Trophoblast cell (in vitro differentiated cells and primary cell): ENCODE measurements at regions not wholly inside any gene's neighbourhood (a gene's known extent, or its start where the extent isn't known, plus 50 kb on each side); places are given as distances from the start of the nearest gene placed in this dataset.

ENCODE experiments used
- DNase-seq, 2 donors: peaks; one replicate each; pipeline ENCODE4 v3.0.0-alpha.2; 2016
- H2AFZ ChIP-seq: 2 replicates; pipeline ENCODE4 v1.6.1; 2013; ENCODE audit warnings: low read length, moderate library complexity, mild to moderate bottlenecking; ENCODE audit not compliant: insufficient read depth, poor library complexity
- H2AK5ac ChIP-seq: 2 replicates; pipeline ENCODE4 v1.6.1; 2013; ENCODE audit warnings: mild to moderate bottlenecking, low read length
- H2BK120ac ChIP-seq: 2 replicates; pipeline ENCODE4 v1.6.1; 2013; ENCODE audit warnings: low read length, mild to moderate bottlenecking, moderate library complexity; ENCODE audit not compliant: insufficient read depth, poor library complexity
- H2BK12ac ChIP-seq: 2 replicates; pipeline ENCODE4 v1.6.1; 2013; ENCODE audit warnings: mild to moderate bottlenecking, low read length, moderate library complexity
- H2BK5ac ChIP-seq: 2 replicates; pipeline ENCODE4 v1.6.1; 2013; ENCODE audit warnings: low read length, low read depth, moderate library complexity, mild to moderate bottlenecking; ENCODE audit not compliant: poor library complexity
- H3K14ac ChIP-seq: 2 replicates; pipeline ENCODE4 v1.6.1; 2013; ENCODE audit warnings: mild to moderate bottlenecking, low read length
- H3K18ac ChIP-seq: 2 replicates; pipeline ENCODE4 v1.6.1; 2013; ENCODE audit warnings: mild to moderate bottlenecking, low read length
- H3K23ac ChIP-seq: 2 replicates; pipeline ENCODE4 v1.6.1; 2013; ENCODE audit warnings: low read length
- H3K27ac ChIP-seq: 2 replicates; pipeline ENCODE4 v1.5.1; 2013; ENCODE audit warnings: low read depth, mild to moderate bottlenecking, inconsistent platforms, low read length, moderate library complexity
- H3K27me3 ChIP-seq: 2 replicates; pipeline ENCODE4 v1.6.1; 2013; ENCODE audit warnings: inconsistent platforms, mild to moderate bottlenecking, low read length, moderate library complexity; ENCODE audit not compliant: insufficient read depth
- H3K36me3 ChIP-seq, 2 experiments: 1 replicate in 1 of 2; 2 replicates in 1 of 2; pipeline ENCODE4 v1.6.1; 2013; ENCODE audit warnings: low read length in 2 of 2, mild to moderate bottlenecking in 2 of 2, moderate library complexity in 1 of 2; ENCODE audit not compliant: insufficient read depth in 2 of 2, control insufficient read depth in 1 of 2
- H3K4ac ChIP-seq: 2 replicates; pipeline ENCODE4 v1.6.1; 2013; ENCODE audit warnings: low read depth, mild to moderate bottlenecking, low read length, moderate library complexity
- H3K4me1 ChIP-seq, 2 experiments: 1 replicate in 1 of 2; 2 replicates in 1 of 2; pipeline ENCODE4 v1.6.1; 2013; ENCODE audit warnings: low read length in 2 of 2, mild to moderate bottlenecking in 2 of 2, moderate library complexity in 1 of 2; ENCODE audit not compliant: insufficient read depth in 2 of 2, control insufficient read depth in 1 of 2
- H3K4me2 ChIP-seq: 2 replicates; pipeline ENCODE4 v1.6.1; 2013; ENCODE audit warnings: inconsistent platforms, mild to moderate bottlenecking, low read length, moderate library complexity
- H3K4me3 ChIP-seq: 2 replicates; pipeline ENCODE4 v1.5.1; 2013; ENCODE audit warnings: mild to moderate bottlenecking, low read depth, low read length, inconsistent platforms
- H3K79me1 ChIP-seq: one replicate; pipeline ENCODE4 v1.6.1; 2013; ENCODE audit warnings: low read length
- H3K79me2 ChIP-seq: 2 replicates; pipeline ENCODE4 v1.6.1; 2013; ENCODE audit warnings: low read length, mild to moderate bottlenecking; ENCODE audit not compliant: control insufficient read depth, insufficient read depth, poor library complexity
- H3K9ac ChIP-seq: 2 replicates; pipeline ENCODE4 v1.6.1; 2013; ENCODE audit warnings: mild to moderate bottlenecking, low read length
- H3K9me3 ChIP-seq: 2 replicates; pipeline ENCODE4 v1.6.1; 2013; ENCODE audit warnings: low read depth, mild to moderate bottlenecking, control low read depth, inconsistent platforms, low read length; ENCODE audit not compliant: insufficient read depth
- H4K12ac ChIP-seq: 2 replicates; pipeline ENCODE4 v1.6.1; 2013; ENCODE audit warnings: low read depth, mild to moderate bottlenecking, low read length, moderate library complexity
- H4K8ac ChIP-seq: 2 replicates; pipeline ENCODE4 v1.6.1; 2013; ENCODE audit warnings: low read depth, mild to moderate bottlenecking, low read length, moderate library complexity
- H4K91ac ChIP-seq: one replicate; pipeline ENCODE4 v1.6.1; 2013; ENCODE audit warnings: low read depth, mild to moderate bottlenecking, low read length, moderate library complexity
- WGBS: extraction: QIAGEN DNeasy Blood & Tissue Kit; methylation state at CpG from one replicate; pipeline ENCODE4 v1.1.7; 2013; ENCODE audit warnings: missing lambda C conversion rate; ENCODE audit not compliant: insufficient read length, insufficient coverage; ENCODE audit errors: extremely low coverage; 5-methylcytosine and 5-hydroxymethylcytosine counted together

- Histone ChIP-seq H3K23ac (no peak overlapping the region), H3K14ac (no peak overlapping the region)
- WGBS: no CpG with 5 or more reads among the region's 1 CpG
These were observed 64.0 kb upstream of the DNAH14 start for GRCh38 chr1:224865510-224865909.

GRCh38 chr1:224866940-224867339 is 62.5 kb upstream of the DNAH14 start:
- Histone ChIP-seq H3K9me3 (no peaks in the 10 kb centered on the region), H3K27ac (no peak overlapping the region), H4K12ac (no peak overlapping the region), H2BK5ac (no peak overlapping the region), H3K36me3 (no peaks in the 10 kb centered on the region), H3K4me3 (no peak overlapping the region), H4K8ac (no peak overlapping the region), H3K9ac (no peak overlapping the region), H3K79me1 (no peaks in the 10 kb centered on the region), H4K91ac (no peak overlapping the region), H2BK120ac (no peak overlapping the region), H3K27me3 (no peaks in the 10 kb centered on the region), H3K14ac (no peak overlapping the region), H3K4me1 (no peaks in the 10 kb centered on the region), H3K4ac (no peak overlapping the region), H3K18ac (no peak overlapping the region), H3K4me2 (no peak overlapping the region), H3K23ac (no peak overlapping the region), H2BK12ac (no peak overlapping the region), H2AK5ac (no peak overlapping the region), H2AFZ (no peak overlapping the region), H3K79me2 (no peaks in the 10 kb centered on the region)
- no peak for DNase-seq

More at GRCh38 chr1:224865510-224865909, 64.0 kb upstream of the DNAH14 start:
- no peak overlapping the region for H3K4me3 ChIP-seq
- no peak overlapping the region for H3K9ac ChIP-seq
- no peak overlapping the region for H4K12ac ChIP-seq
- no peaks in the 10 kb centered on the region for H3K4me1 ChIP-seq
- no peak overlapping the region for H2BK120ac ChIP-seq
- H3K4ac ChIP-seq: no peak overlapping the region
- no peaks in the 10 kb centered on the region for H3K36me3 ChIP-seq
- H3K27ac ChIP-seq: no peak overlapping the region
- no peak overlapping the region for H2AK5ac ChIP-seq
- no peaks in the 10 kb centered on the region for H3K79me2 ChIP-seq
- H2AFZ ChIP-seq: no peak overlapping the region
- H4K91ac ChIP-seq: no peak overlapping the region
- no peaks in the 10 kb centered on the region for H3K9me3 ChIP-seq
- DNase-seq: no peak
- H3K27me3 ChIP-seq: no peaks in the 10 kb centered on the region
- no peaks in the 10 kb centered on the region for H3K79me1 ChIP-seq
- no peak overlapping the region for H2BK5ac ChIP-seq
- H3K18ac ChIP-seq: no peak overlapping the region
- H2BK12ac ChIP-seq: no peak overlapping the region
- no peak overlapping the region for H4K8ac ChIP-seq
- no peak overlapping the region for H3K4me2 ChIP-seq

- Histone ChIP-seq H2AK5ac (no peak overlapping the region), H3K27me3 (no peaks in the 10 kb centered on the region), H3K4me1 (no peaks in the 10 kb centered on the region), H4K8ac (no peak overlapping the region), H4K12ac (no peak overlapping the region), H3K23ac (no peak overlapping the region), H3K4me2 (no peak overlapping the region), H3K14ac (no peak overlapping the region), H3K9ac (no peak overlapping the region), H2BK120ac (no peak overlapping the region), H2BK12ac (no peak overlapping the region), H4K91ac (no peak overlapping the region), H2BK5ac (no peak overlapping the region), H3K4ac (no peak overlapping the region), H3K79me1 (no peaks in the 10 kb centered on the region), H3K9me3 (no peaks in the 10 kb centered on the region), H3K36me3 (no peaks in the 10 kb centered on the region), H3K79me2 (no peaks in the 10 kb centered on the region), H2AFZ (no peak overlapping the region), H3K4me3 (no peak overlapping the region), H3K18ac (no peak overlapping the region), H3K27ac (no peak overlapping the region)
- DNase-seq: no peak
These were observed 61.8 kb upstream of the DNAH14 start for GRCh38 chr1:224867715-224868114.

GRCh38 chr1:224872832-224873433 is 56.5 kb upstream of the DNAH14 start:
- Histone ChIP-seq H3K4me1 (no peaks in the 10 kb centered on the region), H2AFZ (no peak overlapping the region), H2BK5ac (no peak overlapping the region), H3K9ac (no peak overlapping the region), H3K79me1 (no peaks in the 10 kb centered on the region), H4K8ac (no peak overlapping the region), H2BK12ac (no peak overlapping the region), H3K23ac (no peak overlapping the region), H3K27me3 (no peaks in the 10 kb centered on the region), H3K4me3 (no peak overlapping the region), H3K79me2 (no peaks in the 10 kb centered on the region), H3K4ac (no peak overlapping the region), H3K9me3 (no peaks in the 10 kb centered on the region), H3K27ac (no peak overlapping the region), H3K18ac (no peak overlapping the region), H4K12ac (no peak overlapping the region), H4K91ac (no peak overlapping the region), H2AK5ac (no peak overlapping the region), H3K14ac (no peak overlapping the region), H3K4me2 (no peak overlapping the region), H3K36me3 (no peaks in the 10 kb centered on the region), H2BK120ac (no peak overlapping the region)
- no peak for DNase-seq
- WGBS: no CpG with 5 or more reads among the region's 4 CpGs
